ENCODE measurements at regions not wholly inside any gene's neighbourhood (a gene's known extent, or its start where the extent isn't known, plus 50 kb on each side); places are given as distances from the start of the nearest gene placed in this dataset.

DNA sequence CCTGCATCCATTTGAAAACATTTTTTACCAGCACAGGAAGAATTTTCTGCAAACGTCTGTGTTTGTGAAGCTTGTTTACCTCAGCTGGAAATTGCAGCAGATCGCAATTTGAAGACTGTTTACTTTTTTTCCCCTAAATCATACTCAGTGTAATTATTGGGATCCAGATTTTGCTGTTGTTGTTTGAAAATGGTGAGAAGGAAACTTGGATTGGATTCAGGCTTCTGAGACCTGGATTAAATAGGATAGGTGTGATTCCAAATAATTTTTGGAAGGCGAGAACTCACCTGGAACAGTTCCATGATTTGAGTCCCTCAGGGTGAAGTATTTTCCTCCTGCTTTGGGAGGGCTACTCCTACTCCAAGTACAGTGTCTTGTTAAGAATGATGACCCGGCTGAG is 279.8 kb downstream of the STIM2 start:
- H3K9me3 ChIP-seq = no peaks in the 10 kb centered on the region
- DNase-seq (no peak), ATAC-seq (no peak)
- intact Hi-C loops (cut with DNase I, micrococcal nuclease) = no loop called here
- H3K4me1 ChIP-seq (ENCODE audit: low read depth) = no peaks in the 10 kb centered on the region
- no peaks in the 10 kb centered on the region for H3K36me3 ChIP-seq (ENCODE audit: low read depth)
- H3K4me3 ChIP-seq = no peak overlapping the region
- TF ChIP-seq, protein P1, sequence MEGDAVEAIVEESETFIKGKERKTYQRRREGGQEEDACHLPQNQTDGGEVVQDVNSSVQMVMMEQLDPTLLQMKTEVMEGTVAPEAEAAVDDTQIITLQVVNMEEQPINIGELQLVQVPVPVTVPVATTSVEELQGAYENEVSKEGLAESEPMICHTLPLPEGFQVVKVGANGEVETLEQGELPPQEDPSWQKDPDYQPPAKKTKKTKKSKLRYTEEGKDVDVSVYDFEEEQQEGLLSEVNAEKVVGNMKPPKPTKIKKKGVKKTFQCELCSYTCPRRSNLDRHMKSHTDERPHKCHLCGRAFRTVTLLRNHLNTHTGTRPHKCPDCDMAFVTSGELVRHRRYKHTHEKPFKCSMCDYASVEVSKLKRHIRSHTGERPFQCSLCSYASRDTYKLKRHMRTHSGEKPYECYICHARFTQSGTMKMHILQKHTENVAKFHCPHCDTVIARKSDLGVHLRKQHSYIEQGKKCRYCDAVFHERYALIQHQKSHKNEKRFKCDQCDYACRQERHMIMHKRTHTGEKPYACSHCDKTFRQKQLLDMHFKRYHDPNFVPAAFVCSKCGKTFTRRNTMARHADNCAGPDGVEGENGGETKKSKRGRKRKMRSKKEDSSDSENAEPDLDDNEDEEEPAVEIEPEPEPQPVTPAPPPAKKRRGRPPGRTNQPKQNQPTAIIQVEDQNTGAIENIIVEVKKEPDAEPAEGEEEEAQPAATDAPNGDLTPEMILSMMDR (IDR thresholded peaks at IDR 0.05) = no peak

DNA sequence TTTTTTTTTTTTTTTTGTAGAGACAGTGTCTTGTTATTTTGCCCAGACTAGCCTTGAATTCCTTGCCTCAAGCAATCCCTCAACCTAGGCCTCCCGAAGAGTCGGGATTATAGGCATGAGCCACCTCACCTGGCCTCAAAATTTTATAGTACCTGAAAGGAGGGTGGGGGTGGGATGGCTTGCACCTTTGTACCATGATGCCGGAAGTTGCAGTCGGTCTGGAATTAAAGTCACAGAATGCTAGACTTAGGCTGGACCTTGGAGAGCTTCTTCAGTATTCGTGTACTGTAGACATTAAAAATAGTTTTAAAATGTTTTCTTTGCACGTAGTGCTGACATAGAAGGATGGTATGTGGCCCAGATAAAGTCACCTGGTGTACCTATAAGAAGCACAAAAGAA is 280.9 kb downstream of the STIM2 start:
- TF ChIP-seq, protein P1 (IDR thresholded peaks at IDR 0.05) = no peak
- no peaks in the 10 kb centered on the region for H3K9me3 ChIP-seq
- H3K4me3 ChIP-seq = no peak overlapping the region
- no peaks in the 10 kb centered on the region for H3K4me1 ChIP-seq (ENCODE audit: low read depth)
- peak; percentile 84 for ATAC-seq
- DNase-seq = no peak
- intact Hi-C loops (cut with DNase I, micrococcal nuclease) = no loop called here
- no peaks in the 10 kb centered on the region for H3K36me3 ChIP-seq (ENCODE audit: low read depth)

DNA sequence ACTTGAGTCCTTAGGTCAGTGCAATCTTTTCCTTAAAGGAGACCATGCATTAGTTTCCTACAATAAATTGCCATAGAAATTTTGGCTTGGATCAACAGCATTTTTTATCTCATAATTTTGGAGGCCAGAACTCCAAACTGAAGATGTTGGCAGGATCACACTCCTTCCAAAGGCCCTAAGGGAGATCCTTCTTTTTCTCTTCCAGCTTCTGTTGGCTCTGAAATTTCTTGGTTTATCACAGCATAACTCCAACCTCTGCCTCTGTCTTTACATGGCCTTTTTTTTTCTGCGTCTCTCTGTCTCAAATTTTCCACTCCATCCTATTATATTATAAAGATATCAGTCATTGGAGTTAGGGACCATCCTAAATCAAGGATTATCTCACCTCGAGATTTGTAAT is 282.2 kb downstream of the STIM2 start:
- intact Hi-C loops (cut with DNase I, micrococcal nuclease) = no loop called here
- no peak overlapping the region for H3K4me3 ChIP-seq
- H3K4me1 ChIP-seq (ENCODE audit: low read depth) = no peaks in the 10 kb centered on the region
- TF ChIP-seq, protein P1 (IDR thresholded peaks at IDR 0.05) = no peak
- H3K9me3 ChIP-seq = no peaks in the 10 kb centered on the region
- DNase-seq (no peak), ATAC-seq (no peak)
- H3K36me3 ChIP-seq (ENCODE audit: low read depth) = no peaks in the 10 kb centered on the region

DNA sequence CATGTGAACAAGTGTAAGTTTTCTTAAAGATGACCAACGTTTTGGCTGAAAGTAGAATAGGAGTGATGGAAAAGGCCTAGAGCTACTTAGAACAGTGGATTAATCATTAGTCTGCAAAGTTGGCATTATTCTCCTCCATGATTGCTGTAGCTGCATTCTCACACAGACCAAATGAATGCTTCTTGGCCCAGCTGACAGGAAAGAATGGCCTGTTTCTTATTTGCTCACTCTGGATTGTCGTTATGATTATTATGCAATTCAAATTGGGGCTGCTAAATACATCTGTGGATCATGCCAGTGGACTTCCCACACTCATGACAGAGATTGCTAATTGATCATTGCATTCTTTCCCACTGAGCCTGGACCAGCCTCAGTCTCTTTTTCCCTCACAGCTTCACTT is 285.0 kb downstream of the STIM2 start:
- Histone ChIP-seq H3K4me1 (ENCODE audit: low read depth) (no peaks in the 10 kb centered on the region), H3K9me3 (no peaks in the 10 kb centered on the region), H3K36me3 (ENCODE audit: low read depth) (no peaks in the 10 kb centered on the region), H3K4me3 (no peak overlapping the region)
- DNase-seq (no peak), ATAC-seq (no peak)
- TF ChIP-seq, protein P1 (IDR thresholded peaks at IDR 0.05) = no peak
- intact Hi-C loops (cut with DNase I, micrococcal nuclease) = no loop called here

DNA sequence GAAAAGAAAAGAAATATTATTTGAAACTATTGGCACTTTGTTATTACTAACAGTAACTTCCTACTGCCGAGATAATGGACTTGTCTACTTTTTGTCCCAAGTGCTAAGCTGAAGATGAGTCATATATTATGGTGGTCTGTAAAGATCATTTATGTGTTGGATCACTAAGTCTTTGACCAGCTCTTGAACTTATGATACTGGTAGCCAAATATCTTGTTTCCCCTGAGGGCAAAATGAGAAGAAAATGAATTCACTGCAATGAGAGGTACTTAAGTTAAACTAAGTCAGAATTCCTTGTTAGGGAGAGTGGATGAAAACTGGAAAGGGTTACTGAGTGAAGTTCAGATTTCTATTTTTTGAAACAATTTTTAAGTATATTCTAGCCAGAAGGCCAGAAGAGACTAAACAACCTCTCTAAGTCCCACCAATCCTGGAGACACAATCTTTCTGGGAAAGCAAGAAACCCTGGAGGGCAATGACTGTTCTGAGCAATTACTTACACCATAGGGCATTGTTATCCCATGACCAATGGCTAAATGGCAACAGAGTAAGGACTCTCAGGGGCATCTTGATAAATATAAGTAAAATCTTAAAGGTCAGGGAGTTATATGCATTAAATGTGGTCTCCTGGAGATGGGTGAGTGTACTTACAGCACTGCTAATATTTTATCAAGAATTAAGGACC is 287.7 kb downstream of the STIM2 start:
- no peaks in the 10 kb centered on the region for H3K9me3 ChIP-seq
- H3K4me3 ChIP-seq = no peak overlapping the region
- H3K4me1 ChIP-seq (ENCODE audit: low read depth) = no peaks in the 10 kb centered on the region
- H3K36me3 ChIP-seq (ENCODE audit: low read depth) = no peaks in the 10 kb centered on the region
- TF ChIP-seq, protein P1 (IDR thresholded peaks at IDR 0.05) = no peak
- intact Hi-C loops (cut with DNase I, micrococcal nuclease) = no loop called here
- DNase-seq = no peak
- ATAC-seq = no peak

Data from mucosa of descending colon (tissue), 3 donors.